CD1c-positive myeloid dendritic cell (primary cell): ENCODE measurements at regions not wholly inside any gene's neighbourhood (a gene's known extent, or its start where the extent isn't known, plus 50 kb on each side); places are given as distances from the start of the nearest gene placed in this dataset.

ENCODE experiments used
- DNase-seq: peaks from one replicate; pipeline ENCODE4 v3.0.0-alpha.2; 2016; ENCODE audit errors: extremely low spot score

- DNase-seq, result no peak
Measured at GRCh38 chr16:9372934-9373890, 281.8 kb downstream of the HAPSTR1 start.

GRCh38 chr16:9374061-9374460, 282.6 kb downstream of the HAPSTR1 start:
- no peak for DNase-seq

- no peak for DNase-seq
Measured at GRCh38 chr16:9378876-9379275, 287.4 kb downstream of the HAPSTR1 start.

- no peak for DNase-seq
Measured at GRCh38 chr16:9380221-9380620, 288.8 kb downstream of the HAPSTR1 start.

- DNase-seq, result no peak
Measured at GRCh38 chr16:9381399-9381798, 290.0 kb downstream of the HAPSTR1 start.

GRCh38 chr16:9381905-9382304, 290.5 kb downstream of the HAPSTR1 start:
- no peak for DNase-seq

GRCh38 chr16:9383281-9383680, 291.8 kb downstream of the HAPSTR1 start:
- no peak for DNase-seq

GRCh38 chr16:9384141-9384540, 292.7 kb downstream of the HAPSTR1 start:
- no peak for DNase-seq

GRCh38 chr16:9389543-9390207, 298.2 kb downstream of the HAPSTR1 start:
- DNase-seq, result no peak

GRCh38 chr16:9392956-9393355, 301.5 kb downstream of the HAPSTR1 start:
- no peak for DNase-seq

- no peak for DNase-seq
Measured at GRCh38 chr16:9393591-9393990, 302.1 kb downstream of the HAPSTR1 start.

- no peak for DNase-seq
Measured at GRCh38 chr16:9395958-9396359, 304.5 kb downstream of the HAPSTR1 start.

GRCh38 chr16:9399573-9399972, 308.1 kb downstream of the HAPSTR1 start:
- DNase-seq, result no peak

GRCh38 chr16:9401173-9401572, 309.7 kb downstream of the HAPSTR1 start:
- no peak for DNase-seq

GRCh38 chr16:9402293-9402860, 310.9 kb downstream of the HAPSTR1 start:
- no peak for DNase-seq

GRCh38 chr16:9404811-9405210, 313.4 kb downstream of the HAPSTR1 start:
- DNase-seq, result no peak

- no peak for DNase-seq
Measured at GRCh38 chr16:9406038-9406712, 314.7 kb downstream of the HAPSTR1 start.

GRCh38 chr16:9407206-9407758, 315.8 kb downstream of the HAPSTR1 start:
- DNase-seq, result no peak

- DNase-seq, result no peak
Measured at GRCh38 chr16:9408297-9408878, 316.9 kb downstream of the HAPSTR1 start.

GRCh38 chr16:9409560-9410493, 318.4 kb downstream of the HAPSTR1 start:
- no peak for DNase-seq
